ENCODE measurements at regions not wholly inside any gene's neighbourhood (a gene's known extent, or its start where the extent isn't known, plus 50 kb on each side); places are given as distances from the start of the nearest gene placed in this dataset.

- Histone ChIP-seq H3K36me3 (ENCODE audit: control insufficient read depth, insufficient read depth, low read length) (no peaks in the 10 kb centered on the region), H4K5ac (ENCODE audit: low read depth, low read length) (no peak overlapping the region), H2BK120ac (ENCODE audit: low read depth, low read length) (no peak overlapping the region), H3K4me3 (ENCODE audit: insufficient read depth, low read depth, low read length) (no peak overlapping the region), H4K91ac (ENCODE audit: insufficient read depth, low read depth, low read length) (no peak overlapping the region), H3K14ac (replicated peaks; ENCODE audit: low read depth, low read length) (no peak overlapping the region), H3K18ac (ENCODE audit: low read depth, low read length) (no peak overlapping the region), H2AK5ac (ENCODE audit: low read depth, low read length) (no peak overlapping the region), H3K9ac (ENCODE audit: low read depth, low read length) (no peak overlapping the region), H3K23ac (ENCODE audit: low read depth, low read length) (no peak overlapping the region), H2BK5ac (ENCODE audit: low read depth, low read length, poor library complexity, severe bottlenecking) (no peak overlapping the region), H3K4me2 (ENCODE audit: low read depth, low read length) (no peak overlapping the region), H3K27ac (ENCODE audit: insufficient read depth, low read length) (no peak overlapping the region), H3K4me1 (ENCODE audit: control insufficient read depth, insufficient read depth, low read length) (peaks cover 3% of the 10 kb centered on the region; the same call in 1 of the 2 replicates), H3K79me1 (ENCODE audit: low read depth in 1 of 2, low read length in 2 of 2) (no peaks in the 10 kb centered on the region), H2BK20ac (ENCODE audit: low read depth, low read length) (no peak overlapping the region), H3K56ac (ENCODE audit: extremely low read depth, insufficient read depth, low read length) (no peak overlapping the region), H3K9me3 (ENCODE audit: control insufficient read depth, insufficient read depth, low read length) (no peaks in the 10 kb centered on the region), H3K9me1 (ENCODE audit: insufficient read depth, low read length) (no peaks in the 10 kb centered on the region), H4K20me1 (ENCODE audit: insufficient read depth, low read length) (no peaks in the 10 kb centered on the region), H3K4ac (ENCODE audit: low read depth, low read length) (no peak overlapping the region), H2AFZ (replicated peaks; ENCODE audit: low read length, poor library complexity) (no peak overlapping the region), H3K27me3 (ENCODE audit: control insufficient read depth, insufficient read depth, low read length) (peaks cover 10% of the 10 kb centered on the region), H4K8ac (ENCODE audit: low read depth in 2 of 2, low read length in 2 of 2) (no peak overlapping the region), H2BK15ac (ENCODE audit: low read depth, low read length) (no peak overlapping the region), H2AK9ac (replicated peaks; ENCODE audit: low read depth, low read length, poor library complexity) (no peak overlapping the region)
- no peak for TF ChIP-seq MAFK (IDR thresholded peaks at IDR 0.05; ENCODE audit: low read depth, low read length)
- TF ChIP-seq POLR2A (IDR thresholded peaks at IDR 0.05; ENCODE audit: low read depth, low read length), result no peak
- DNase-seq (no peak), ATAC-seq (ENCODE audit: low read depth) (no peak)
- in situ Hi-C loops (cut with MboI; ENCODE audit: low sequenced_read_pairs), result no loop called here
- POLR2A ChIA-PET (ENCODE audit: unreplicated experiment), result no interaction called here
- no TSS peak for BruUV-seq (replicated peaks)
- dilution Hi-C loops (cut with HindIII; ENCODE audit: low sequenced_read_pairs, unreplicated experiment), result no loop called here
- WGBS, 2 experiments (ENCODE audit: extremely low coverage in 2 of 2, insufficient read length in 1 of 2), result 0% methylated on average over 1 of the region's 6 CpGs; no CpG with 5 or more reads in 1 of the 2 experiments
- CTCF ChIA-PET, result interaction anchor here (0.6 kb wide), 1 partner anchor 407 kb away, joined by 3 read pairs; no protein-coding TSS in a partner anchor
- intact Hi-C loops (cut with micrococcal nuclease), result no loop called here
Observed at GRCh38 chr3:72582211-72582878, 265.9 kb downstream of the SHQ1 start.

All from IMR-90 (cell line).